Stimulated activated naive CD8-positive, alpha-beta T cell treated with anti-CD3 and anti-CD28 coated beads, Interleukin-15, Interleukin-2, amounts not matched to agents 100 ng/mL and 50 ng/mL, for 24 hours (primary cell): ENCODE measurements at regions not wholly inside any gene's neighbourhood (a gene's known extent, or its start where the extent isn't known, plus 50 kb on each side); places are given as distances from the start of the nearest gene placed in this dataset.

Experiments used
- H3K27ac Mint-ChIP-seq: one replicate; pipeline ENCODE4 v1.8.0; 2021; ENCODE audit warnings: mild to moderate bottlenecking, mixed read lengths
- H3K27me3 Mint-ChIP-seq: one replicate; pipeline ENCODE4 v1.8.0; 2021; ENCODE audit warnings: mixed read lengths
- H3K36me3 Mint-ChIP-seq: one replicate; pipeline ENCODE4 v1.8.0; 2021; ENCODE audit warnings: low read depth, mixed read lengths
- H3K4me1 Mint-ChIP-seq: one replicate; pipeline ENCODE4 v1.8.0; 2021; ENCODE audit warnings: low read depth, mixed read lengths
- H3K4me3 Mint-ChIP-seq: one replicate; pipeline ENCODE4 v1.8.0; 2021; ENCODE audit warnings: mild to moderate bottlenecking, mixed read lengths
- H3K9me3 Mint-ChIP-seq: one replicate; pipeline ENCODE4 v1.8.0; 2021; ENCODE audit warnings: mixed read lengths

GRCh38 chr15:38905632-38906031, 341.0 kb upstream of the RASGRP1 start:
- Mint-ChIP-seq H3K36me3 (no peaks in the 10 kb centered on the region), H3K27me3 (peaks cover 11% of the 10 kb centered on the region), H3K4me1 (no peaks in the 10 kb centered on the region), H3K27ac (no peak overlapping the region), H3K9me3 (peaks cover 3% of the 10 kb centered on the region), H3K4me3 (no peak overlapping the region)

GRCh38 chr15:38920966-38921365, 356.4 kb upstream of the RASGRP1 start:
- no peak overlapping the region for H3K4me3 Mint-ChIP-seq
- peaks cover 6% of the 10 kb centered on the region for H3K27me3 Mint-ChIP-seq
- no peaks in the 10 kb centered on the region for H3K4me1 Mint-ChIP-seq
- H3K36me3 Mint-ChIP-seq = no peaks in the 10 kb centered on the region
- H3K27ac Mint-ChIP-seq = no peak overlapping the region
- no peaks in the 10 kb centered on the region for H3K9me3 Mint-ChIP-seq

GRCh38 chr15:38921471-38921870, 356.9 kb upstream of the RASGRP1 start:
- Mint-ChIP-seq H3K4me1 (no peaks in the 10 kb centered on the region), H3K27ac (no peak overlapping the region), H3K9me3 (no peaks in the 10 kb centered on the region), H3K4me3 (no peak overlapping the region), H3K27me3 (peaks cover 3% of the 10 kb centered on the region), H3K36me3 (no peaks in the 10 kb centered on the region)

GRCh38 chr15:38928431-38928830, 363.8 kb upstream of the RASGRP1 start:
- H3K27ac Mint-ChIP-seq = no peak overlapping the region
- H3K9me3 Mint-ChIP-seq = no peaks in the 10 kb centered on the region
- no peaks in the 10 kb centered on the region for H3K36me3 Mint-ChIP-seq
- H3K4me3 Mint-ChIP-seq = no peak overlapping the region
- H3K27me3 Mint-ChIP-seq = no peaks in the 10 kb centered on the region
- H3K4me1 Mint-ChIP-seq = no peaks in the 10 kb centered on the region

DNA sequence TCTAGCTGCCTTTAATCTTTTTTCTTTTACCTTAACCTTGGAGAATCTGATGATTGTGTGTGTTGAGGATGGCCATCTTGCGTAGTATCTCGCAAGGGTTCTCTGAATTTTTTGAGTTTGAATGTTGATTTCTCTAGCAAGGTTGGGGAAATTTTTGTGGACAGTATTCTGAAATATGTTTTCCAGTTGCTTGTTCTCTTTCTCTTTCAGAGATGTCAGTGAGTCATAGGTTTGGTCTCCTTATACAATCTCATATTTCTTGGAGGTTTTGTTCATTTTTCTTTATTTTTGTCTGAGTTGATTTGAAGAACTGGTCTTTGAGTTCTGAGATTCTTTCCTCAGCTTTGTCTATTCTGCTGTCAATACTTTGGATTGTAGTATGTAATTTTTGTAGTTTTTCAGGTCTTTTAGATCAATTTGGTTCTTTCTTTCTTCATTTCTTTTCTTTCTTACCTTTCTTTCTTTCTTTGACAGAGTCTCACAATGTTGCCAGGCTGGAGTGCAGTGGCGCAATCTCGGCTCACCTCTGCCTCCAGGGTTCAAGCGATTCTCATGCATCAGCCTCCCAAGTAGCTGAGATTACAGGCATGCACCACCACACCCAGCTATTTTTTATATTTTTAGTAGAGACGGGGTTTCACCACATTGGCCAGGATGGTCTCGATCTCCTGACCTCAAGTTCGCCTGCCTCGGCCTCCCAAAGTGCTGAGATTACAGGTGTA, 366.4 kb upstream of the RASGRP1 start:
- no peaks in the 10 kb centered on the region for H3K4me1 Mint-ChIP-seq
- H3K27ac Mint-ChIP-seq = no peak overlapping the region
- H3K27me3 Mint-ChIP-seq = peaks cover 5% of the 10 kb centered on the region
- no peaks in the 10 kb centered on the region for H3K36me3 Mint-ChIP-seq
- no peak overlapping the region for H3K4me3 Mint-ChIP-seq
- H3K9me3 Mint-ChIP-seq = no peaks in the 10 kb centered on the region

DNA sequence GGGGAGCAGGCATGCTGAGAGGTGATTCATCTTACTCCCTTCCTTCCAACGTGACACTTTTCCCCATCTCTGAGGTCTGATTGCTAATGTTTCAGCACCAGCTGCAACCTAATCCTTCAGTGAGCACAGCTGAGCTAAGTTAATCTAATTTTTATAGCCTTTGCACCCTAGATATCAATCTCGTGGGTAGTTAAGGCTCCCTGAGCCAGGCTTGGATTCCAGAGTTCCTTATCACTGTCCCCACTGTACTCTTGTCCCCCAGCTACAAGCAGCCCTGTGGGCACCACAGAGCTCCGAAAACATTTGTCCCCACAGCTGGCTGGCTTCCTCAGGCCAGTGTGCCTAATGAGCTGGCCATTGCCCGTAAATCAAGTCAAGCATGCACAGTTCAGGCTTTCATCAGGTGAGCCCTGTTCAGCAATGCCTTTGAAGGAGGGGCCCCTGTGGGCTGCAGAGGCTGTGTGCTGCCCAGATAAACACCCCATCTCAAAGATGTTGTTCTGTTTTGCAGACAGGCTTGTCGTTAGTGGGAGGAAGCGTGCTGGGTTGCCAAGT, 376.9 kb upstream of the RASGRP1 start:
- H3K36me3 Mint-ChIP-seq = no peaks in the 10 kb centered on the region
- no peak overlapping the region for H3K27ac Mint-ChIP-seq
- no peak overlapping the region for H3K4me3 Mint-ChIP-seq
- peaks cover 14% of the 10 kb centered on the region for H3K27me3 Mint-ChIP-seq
- H3K9me3 Mint-ChIP-seq = no peaks in the 10 kb centered on the region
- no peaks in the 10 kb centered on the region for H3K4me1 Mint-ChIP-seq

DNA sequence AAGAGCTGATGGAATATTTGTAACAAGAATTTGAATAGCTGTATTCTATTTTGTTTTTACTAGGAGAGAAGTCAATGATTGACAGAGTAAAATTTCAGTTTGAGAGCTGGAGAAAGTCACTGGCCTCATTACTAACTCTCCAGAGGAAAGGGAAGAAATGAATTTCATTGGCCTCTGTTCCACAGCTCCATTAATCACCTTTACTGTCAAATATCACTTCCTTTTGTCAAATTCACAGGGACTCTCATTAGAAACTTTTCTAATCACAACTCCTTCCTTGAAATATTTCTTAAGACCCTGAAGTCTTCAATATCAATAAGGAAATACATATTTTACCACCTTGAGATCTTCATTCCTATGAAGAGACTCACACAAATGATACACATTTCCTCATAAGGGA, 379.9 kb upstream of the RASGRP1 start:
- no peak overlapping the region for H3K4me3 Mint-ChIP-seq
- no peaks in the 10 kb centered on the region for H3K36me3 Mint-ChIP-seq
- H3K9me3 Mint-ChIP-seq = no peaks in the 10 kb centered on the region
- H3K27me3 Mint-ChIP-seq = peaks cover 11% of the 10 kb centered on the region
- H3K4me1 Mint-ChIP-seq = no peaks in the 10 kb centered on the region
- no peak overlapping the region for H3K27ac Mint-ChIP-seq

DNA sequence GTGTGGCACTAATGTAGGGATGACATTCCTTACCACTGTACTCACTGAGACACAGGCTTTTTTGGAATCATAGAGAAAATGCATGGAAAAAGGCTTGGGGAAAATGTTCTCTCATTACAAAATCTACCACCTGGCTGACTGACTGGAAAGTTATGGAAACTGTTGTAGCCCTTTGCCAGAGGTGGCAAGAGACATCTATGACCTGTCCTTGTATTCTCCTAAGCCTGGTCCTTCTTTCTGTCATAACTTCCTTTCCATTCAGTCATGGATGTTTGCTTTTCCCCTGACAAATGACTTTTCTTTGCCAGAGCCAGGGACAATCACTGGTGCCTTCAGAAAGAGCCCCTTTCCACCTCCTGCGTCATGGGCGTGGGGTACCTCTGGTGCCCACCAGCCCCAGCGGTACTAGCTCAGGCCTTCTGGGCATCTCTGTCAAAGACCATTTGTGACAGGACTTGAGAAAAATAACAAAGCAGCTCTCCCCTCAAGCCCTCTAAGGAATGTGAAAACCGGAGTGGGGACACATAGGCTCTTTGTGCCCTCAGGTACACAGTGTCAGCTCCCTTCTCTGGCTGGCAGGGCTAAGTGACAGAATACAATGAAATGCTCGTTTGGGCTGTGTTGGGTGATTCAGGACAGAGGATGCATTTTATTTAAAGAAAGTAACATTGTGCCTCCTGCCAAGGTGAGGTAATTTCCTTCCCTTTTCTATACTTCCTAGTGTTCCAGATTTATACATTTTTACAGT, 381.1 kb upstream of the RASGRP1 start:
- no peaks in the 10 kb centered on the region for H3K4me1 Mint-ChIP-seq
- no peak overlapping the region for H3K27ac Mint-ChIP-seq
- H3K36me3 Mint-ChIP-seq = no peaks in the 10 kb centered on the region
- H3K9me3 Mint-ChIP-seq = no peaks in the 10 kb centered on the region
- no peak overlapping the region for H3K4me3 Mint-ChIP-seq
- peaks cover 9% of the 10 kb centered on the region for H3K27me3 Mint-ChIP-seq

- peaks cover 4% of the 10 kb centered on the region for H3K27me3 Mint-ChIP-seq
- no peaks in the 10 kb centered on the region for H3K4me1 Mint-ChIP-seq
- H3K4me3 Mint-ChIP-seq = no peak overlapping the region
- H3K27ac Mint-ChIP-seq = no peak overlapping the region
- no peaks in the 10 kb centered on the region for H3K36me3 Mint-ChIP-seq
- no peaks in the 10 kb centered on the region for H3K9me3 Mint-ChIP-seq
Observed at GRCh38 chr15:38954090-38954489, 389.5 kb upstream of the RASGRP1 start.

GRCh38 chr15:38961456-38961855, 396.8 kb upstream of the RASGRP1 start:
- Mint-ChIP-seq H3K4me3 (no peak overlapping the region), H3K27ac (no peak overlapping the region), H3K4me1 (no peaks in the 10 kb centered on the region), H3K36me3 (no peaks in the 10 kb centered on the region), H3K27me3 (no peaks in the 10 kb centered on the region), H3K9me3 (no peaks in the 10 kb centered on the region)

- Mint-ChIP-seq H3K27me3 (no peaks in the 10 kb centered on the region), H3K36me3 (no peaks in the 10 kb centered on the region), H3K4me3 (no peak overlapping the region), H3K27ac (no peak overlapping the region), H3K9me3 (no peaks in the 10 kb centered on the region), H3K4me1 (no peaks in the 10 kb centered on the region)
Observed at GRCh38 chr15:38961931-38962330, 397.3 kb upstream of the RASGRP1 start.

DNA sequence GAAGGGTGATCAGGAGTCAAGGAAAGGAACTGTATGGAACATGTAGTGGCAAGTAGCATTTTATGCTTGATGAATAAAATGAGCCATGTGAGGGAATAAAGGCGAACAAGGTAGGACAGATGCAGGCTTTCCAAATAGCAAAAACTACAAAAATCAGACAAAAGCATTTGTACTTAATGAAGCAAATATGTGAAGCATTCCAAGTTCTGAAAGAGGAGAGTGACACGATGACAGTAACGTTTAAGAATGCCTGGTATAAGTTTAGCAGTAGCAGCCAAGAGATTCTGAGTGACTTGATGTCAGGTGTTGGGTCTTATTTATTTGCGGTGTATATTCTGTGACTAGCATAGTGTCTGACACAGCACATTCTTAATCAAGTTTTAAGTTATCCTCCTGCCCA, 408.2 kb upstream of the RASGRP1 start:
- Mint-ChIP-seq H3K4me1 (no peaks in the 10 kb centered on the region), H3K4me3 (no peak overlapping the region), H3K36me3 (no peaks in the 10 kb centered on the region), H3K27ac (no peak overlapping the region), H3K27me3 (peaks cover 11% of the 10 kb centered on the region), H3K9me3 (peaks cover 10% of the 10 kb centered on the region)

DNA sequence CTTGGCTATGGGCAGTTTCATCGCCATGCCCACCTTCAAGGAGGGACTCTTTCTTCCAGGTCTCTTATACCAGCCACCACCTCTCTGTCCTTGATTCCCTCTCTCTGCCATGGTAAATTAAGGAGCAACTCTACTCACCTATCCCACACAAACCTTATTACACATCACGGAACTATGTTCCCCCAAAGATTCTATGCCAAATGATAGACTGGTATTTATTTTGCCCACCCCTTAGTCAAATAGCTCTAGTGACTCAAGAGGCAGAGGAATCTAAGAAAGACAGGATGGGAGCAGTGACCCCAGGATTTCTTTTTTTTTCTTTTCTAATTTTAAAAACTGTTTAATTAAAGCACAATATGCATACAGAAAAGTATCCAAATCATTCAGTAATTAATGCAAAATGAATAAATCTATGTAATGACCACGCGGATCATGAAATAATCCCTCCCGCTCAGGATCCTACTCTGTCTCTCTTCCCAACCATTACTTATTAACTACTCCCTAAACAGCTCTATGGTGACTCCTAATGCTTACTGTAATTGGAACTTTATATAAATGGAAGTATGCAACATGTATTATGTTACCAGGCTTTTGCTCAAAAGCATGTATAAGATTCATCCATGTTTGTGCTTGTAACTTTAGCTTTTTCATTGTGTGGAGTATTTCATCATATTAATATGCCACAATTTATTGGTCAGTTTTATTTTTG, 410.8 kb upstream of the RASGRP1 start:
- peaks cover 11% of the 10 kb centered on the region for H3K9me3 Mint-ChIP-seq
- no peaks in the 10 kb centered on the region for H3K4me1 Mint-ChIP-seq
- no peak overlapping the region for H3K4me3 Mint-ChIP-seq
- H3K27me3 Mint-ChIP-seq = peaks cover 13% of the 10 kb centered on the region
- no peaks in the 10 kb centered on the region for H3K36me3 Mint-ChIP-seq
- H3K27ac Mint-ChIP-seq = no peak overlapping the region

DNA sequence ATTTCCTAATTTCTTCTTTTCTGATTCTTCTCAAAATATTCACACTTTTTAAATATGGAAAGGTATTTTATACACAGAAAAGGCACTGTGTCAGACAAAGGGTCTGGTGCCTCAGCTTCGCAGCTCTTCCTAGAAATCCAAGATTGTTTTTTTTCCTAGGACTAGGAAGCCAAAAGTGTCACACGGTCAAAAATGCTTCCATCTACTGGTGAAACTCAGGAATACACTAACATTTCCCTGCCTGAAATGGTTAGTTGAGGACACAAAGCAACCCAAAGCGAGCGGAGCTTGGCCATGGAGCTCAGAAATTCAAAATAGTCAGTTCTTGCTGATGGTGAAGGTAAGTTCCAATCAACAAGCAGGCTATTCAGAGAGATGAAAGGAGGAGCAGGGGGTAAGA, 426.5 kb upstream of the RASGRP1 start:
- no peak overlapping the region for H3K4me3 Mint-ChIP-seq
- no peak overlapping the region for H3K27ac Mint-ChIP-seq
- H3K36me3 Mint-ChIP-seq = no peaks in the 10 kb centered on the region
- H3K4me1 Mint-ChIP-seq = no peaks in the 10 kb centered on the region
- peaks cover 9% of the 10 kb centered on the region for H3K27me3 Mint-ChIP-seq
- no peaks in the 10 kb centered on the region for H3K9me3 Mint-ChIP-seq

DNA sequence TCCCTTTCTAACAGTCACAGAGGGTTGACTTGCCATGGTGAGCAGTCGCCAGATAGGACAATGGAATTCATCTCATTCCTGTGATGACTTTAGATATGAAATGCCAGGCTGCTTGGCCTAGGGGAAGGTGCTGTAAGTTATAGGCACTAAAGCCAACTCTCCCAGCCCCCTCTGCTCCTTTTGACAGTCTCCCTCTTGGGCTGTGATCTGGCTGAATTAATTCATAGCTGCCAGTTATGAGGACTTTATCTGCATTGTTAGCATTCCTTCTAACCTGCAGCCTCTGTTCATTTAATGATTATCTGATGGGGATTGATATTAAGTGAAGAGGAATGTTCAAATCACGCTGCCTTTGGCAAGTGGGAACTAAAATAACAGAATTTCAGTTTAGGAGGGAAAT, 427.1 kb upstream of the RASGRP1 start:
- Mint-ChIP-seq H3K27me3 (peaks cover 9% of the 10 kb centered on the region), H3K27ac (no peak overlapping the region), H3K4me3 (no peak overlapping the region), H3K36me3 (no peaks in the 10 kb centered on the region), H3K4me1 (no peaks in the 10 kb centered on the region), H3K9me3 (no peaks in the 10 kb centered on the region)
